ENCODE measurements at regions not wholly inside any gene's neighbourhood (a gene's known extent, or its start where the extent isn't known, plus 50 kb on each side); places are given as distances from the start of the nearest gene placed in this dataset.

GRCh38 chr3:3516384-3516783 lies 282.8 kb upstream of the LRRN1 start:
- intact Hi-C loops (cut with micrococcal nuclease): no loop called here
- no peaks in the 10 kb centered on the region for H3K4me1 Mint-ChIP-seq
- DNase-seq: no peak
- no peak overlapping the region for H2AFZ ChIP-seq (ENCODE audit: insufficient read depth, low read depth, low read length, poor library complexity, severe bottlenecking)
- H3K27ac ChIP-seq (ENCODE audit: low read depth in 1 of 2, low read length in 2 of 2): no peak overlapping the region
- H3K27ac Mint-ChIP-seq: peak overlapping the region in 1 of 7 donors; percentile 56
- H3K9me3 Mint-ChIP-seq: peaks cover 0 to 6% (median 0%) of the 10 kb centered on the region in 7 donors
- no peak overlapping the region for H3K9ac ChIP-seq (ENCODE audit: insufficient read depth, low read length, poor library complexity, severe bottlenecking)
- H3K79me2 ChIP-seq (ENCODE audit: insufficient read depth, low read length): no peaks in the 10 kb centered on the region
- H4K20me1 ChIP-seq (ENCODE audit: insufficient read depth, low read length): no peaks in the 10 kb centered on the region
- no peak overlapping the region for H3K4me3 Mint-ChIP-seq
- no peaks in the 10 kb centered on the region for H3K4me1 ChIP-seq (ENCODE audit: control insufficient read depth in 1 of 2, insufficient read depth in 2 of 2, low read length in 2 of 2)
- no peaks in the 10 kb centered on the region for H3K36me3 ChIP-seq (replicated peaks in 1 of 2; ENCODE audit: control insufficient read depth in 1 of 2, insufficient read depth in 2 of 2, low read length in 2 of 2)
- H3K27me3 Mint-ChIP-seq (ENCODE audit: low read depth in 3 of 3): peaks cover 0 to 2% (median 0%) of the 10 kb centered on the region in 3 donors
- no peak overlapping the region for H3K4me3 ChIP-seq (replicated peaks in 1 of 3; ENCODE audit: low read depth in 2 of 3, low read length in 3 of 3)
- H3K9me3 ChIP-seq (replicated peaks in 1 of 2; ENCODE audit: control insufficient read depth in 1 of 2, insufficient read depth in 1 of 2, low read length in 2 of 2): peaks cover 0 to 3% of the 10 kb centered on the region in 2 donors
- no peaks in the 10 kb centered on the region for H3K27me3 ChIP-seq (ENCODE audit: control insufficient read depth in 2 of 2, insufficient read depth in 2 of 2, low read length in 2 of 2)
- H3K36me3 Mint-ChIP-seq: no peaks in the 10 kb centered on the region
- TF ChIP-seq CTCF (IDR thresholded peaks at IDR 0.05): no peak
- no peak overlapping the region for H3K4me2 ChIP-seq (replicated peaks; ENCODE audit: extremely low read depth, low read length, poor library complexity, severe bottlenecking)

- WGBS (ENCODE audit: insufficient coverage): 92% methylated on average over 2 of the region's 6 CpGs
- H3K27me3 ChIP-seq (ENCODE audit: control insufficient read depth in 2 of 2, insufficient read depth in 2 of 2, low read length in 2 of 2): no peaks in the 10 kb centered on the region
- H3K9me3 ChIP-seq (replicated peaks in 1 of 2; ENCODE audit: control insufficient read depth in 1 of 2, insufficient read depth in 1 of 2, low read length in 2 of 2): no peaks in the 10 kb centered on the region
- no peak for TF ChIP-seq CTCF (IDR thresholded peaks at IDR 0.05)
- H3K9me3 Mint-ChIP-seq: peaks cover 0 to 4% (median 0%) of the 10 kb centered on the region in 7 donors
- H3K27ac Mint-ChIP-seq: no peak overlapping the region
- peaks cover under 1 to 1% (median 1%) of the 10 kb centered on the region in 3 donors for H3K27me3 Mint-ChIP-seq (ENCODE audit: low read depth in 3 of 3)
- no peaks in the 10 kb centered on the region for H3K4me1 Mint-ChIP-seq
- H3K79me2 ChIP-seq (ENCODE audit: insufficient read depth, low read length): no peaks in the 10 kb centered on the region
- H3K4me3 Mint-ChIP-seq: no peak overlapping the region
- no peak overlapping the region for H3K27ac ChIP-seq (ENCODE audit: low read depth in 1 of 2, low read length in 2 of 2)
- intact Hi-C loops (cut with micrococcal nuclease): no loop called here
- H2AFZ ChIP-seq (ENCODE audit: insufficient read depth, low read depth, low read length, poor library complexity, severe bottlenecking): no peak overlapping the region
- no peak for DNase-seq
- no peaks in the 10 kb centered on the region for H3K36me3 Mint-ChIP-seq
- no peaks in the 10 kb centered on the region for H4K20me1 ChIP-seq (ENCODE audit: insufficient read depth, low read length)
- H3K4me3 ChIP-seq (replicated peaks in 1 of 3; ENCODE audit: low read depth in 2 of 3, low read length in 3 of 3): no peak overlapping the region
- no peak overlapping the region for H3K9ac ChIP-seq (ENCODE audit: insufficient read depth, low read length, poor library complexity, severe bottlenecking)
- no peaks in the 10 kb centered on the region for H3K36me3 ChIP-seq (replicated peaks in 1 of 2; ENCODE audit: control insufficient read depth in 1 of 2, insufficient read depth in 2 of 2, low read length in 2 of 2)
- H3K4me2 ChIP-seq (replicated peaks; ENCODE audit: extremely low read depth, low read length, poor library complexity, severe bottlenecking): no peak overlapping the region
- H3K4me1 ChIP-seq (ENCODE audit: control insufficient read depth in 1 of 2, insufficient read depth in 2 of 2, low read length in 2 of 2): no peaks in the 10 kb centered on the region
Measured at GRCh38 chr3:3509665-3510064, 289.6 kb upstream of the LRRN1 start.
